Neural crest cell (in vitro differentiated cells): ENCODE measurements at regions not wholly inside any gene's neighbourhood (a gene's known extent, or its start where the extent isn't known, plus 50 kb on each side); places are given as distances from the start of the nearest gene placed in this dataset.

Experiments used
- DNase-seq: peaks from one replicate; pipeline ENCODE4 v3.0.0; 2021; ENCODE audit warnings: low read depth, mixed read lengths, low spot score
- H3K27ac Mint-ChIP-seq: one replicate; pipeline ENCODE4 v1.8.0; 2021; ENCODE audit warnings: mild to moderate bottlenecking, mixed read lengths; ENCODE audit not compliant: unreplicated experiment
- H3K27me3 Mint-ChIP-seq: 2 replicates; pipeline ENCODE4 v1.8.0; 2021; ENCODE audit warnings: low read depth, mild to moderate bottlenecking, mixed read lengths
- H3K36me3 Mint-ChIP-seq: 2 replicates; pipeline ENCODE4 v1.8.0; 2021; ENCODE audit warnings: low read depth, mild to moderate bottlenecking, mixed read lengths
- H3K4me1 Mint-ChIP-seq: 2 replicates; pipeline ENCODE4 v1.8.0; 2021; ENCODE audit warnings: mixed read lengths
- H3K4me3 Mint-ChIP-seq: one replicate; pipeline ENCODE4 v1.8.0; 2021; ENCODE audit warnings: mild to moderate bottlenecking, mixed read lengths
- H3K9me3 Mint-ChIP-seq: 2 replicates; pipeline ENCODE4 v1.8.0; 2021; ENCODE audit warnings: mixed read lengths
- TF ChIP-seq, protein P1 (sequence below): fragments of 200-600 bp; sonication (generic); conservative IDR thresholded peaks from 2 replicates; pipeline ENCODE4 v1.5.0; 2021; ENCODE audit warnings: antibody characterized with exemption, mild to moderate bottlenecking

DNA sequence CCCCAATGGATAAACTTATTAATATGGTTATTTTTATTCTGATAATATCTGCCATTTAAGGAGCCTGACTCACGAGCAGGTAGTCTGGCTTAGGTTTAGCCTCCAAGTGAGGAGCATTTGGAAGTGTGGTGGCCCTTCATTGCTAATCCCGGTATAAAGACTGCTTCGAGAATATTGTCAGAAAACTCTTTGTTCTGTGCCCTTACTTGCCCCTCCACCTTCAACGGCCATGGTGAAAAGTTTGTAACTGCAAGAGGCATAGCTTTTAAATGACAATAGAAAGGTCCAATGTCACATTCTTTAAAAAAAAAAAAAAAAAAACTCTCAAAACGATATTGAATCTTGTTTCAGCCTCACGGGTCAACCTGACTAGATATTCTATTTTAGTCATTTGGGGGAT, 157.4 kb upstream of the PROX1 start:
- Mint-ChIP-seq H3K9me3 (peaks cover 9% of the 10 kb centered on the region), H3K27me3 (no peaks in the 10 kb centered on the region), H3K36me3 (no peaks in the 10 kb centered on the region), H3K4me1 (peaks cover 17% of the 10 kb centered on the region), H3K4me3 (no peak overlapping the region), H3K27ac (no peak overlapping the region)
- no peak for DNase-seq
- TF ChIP-seq, protein P1, sequence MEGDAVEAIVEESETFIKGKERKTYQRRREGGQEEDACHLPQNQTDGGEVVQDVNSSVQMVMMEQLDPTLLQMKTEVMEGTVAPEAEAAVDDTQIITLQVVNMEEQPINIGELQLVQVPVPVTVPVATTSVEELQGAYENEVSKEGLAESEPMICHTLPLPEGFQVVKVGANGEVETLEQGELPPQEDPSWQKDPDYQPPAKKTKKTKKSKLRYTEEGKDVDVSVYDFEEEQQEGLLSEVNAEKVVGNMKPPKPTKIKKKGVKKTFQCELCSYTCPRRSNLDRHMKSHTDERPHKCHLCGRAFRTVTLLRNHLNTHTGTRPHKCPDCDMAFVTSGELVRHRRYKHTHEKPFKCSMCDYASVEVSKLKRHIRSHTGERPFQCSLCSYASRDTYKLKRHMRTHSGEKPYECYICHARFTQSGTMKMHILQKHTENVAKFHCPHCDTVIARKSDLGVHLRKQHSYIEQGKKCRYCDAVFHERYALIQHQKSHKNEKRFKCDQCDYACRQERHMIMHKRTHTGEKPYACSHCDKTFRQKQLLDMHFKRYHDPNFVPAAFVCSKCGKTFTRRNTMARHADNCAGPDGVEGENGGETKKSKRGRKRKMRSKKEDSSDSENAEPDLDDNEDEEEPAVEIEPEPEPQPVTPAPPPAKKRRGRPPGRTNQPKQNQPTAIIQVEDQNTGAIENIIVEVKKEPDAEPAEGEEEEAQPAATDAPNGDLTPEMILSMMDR = no peak

DNA sequence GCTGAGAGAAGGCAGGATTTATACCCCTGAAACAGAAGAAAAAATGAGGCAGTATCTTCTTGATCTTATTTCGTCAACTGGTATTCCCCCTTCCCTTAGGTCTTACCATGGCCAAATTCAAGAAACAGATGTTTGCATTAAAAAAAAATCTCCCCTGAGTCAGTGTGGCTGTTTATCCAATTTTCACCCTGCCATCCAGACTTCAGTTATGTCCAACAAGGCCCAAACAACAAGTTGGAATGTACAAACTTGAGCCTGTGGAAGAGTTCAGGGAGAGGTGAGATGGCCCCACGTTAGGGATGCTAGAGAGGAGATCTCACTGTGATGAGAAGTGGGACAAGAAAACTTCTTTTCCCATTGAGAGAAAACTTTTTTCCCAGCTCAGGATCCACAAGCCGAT, 147.2 kb upstream of the PROX1 start:
- H3K9me3 Mint-ChIP-seq = peaks cover 3% of the 10 kb centered on the region
- no peaks in the 10 kb centered on the region for H3K4me1 Mint-ChIP-seq
- H3K27me3 Mint-ChIP-seq = no peaks in the 10 kb centered on the region
- DNase-seq = no peak
- TF ChIP-seq, protein P1 = no peak
- H3K36me3 Mint-ChIP-seq = no peaks in the 10 kb centered on the region
- no peak overlapping the region for H3K27ac Mint-ChIP-seq
- H3K4me3 Mint-ChIP-seq = no peak overlapping the region

DNA sequence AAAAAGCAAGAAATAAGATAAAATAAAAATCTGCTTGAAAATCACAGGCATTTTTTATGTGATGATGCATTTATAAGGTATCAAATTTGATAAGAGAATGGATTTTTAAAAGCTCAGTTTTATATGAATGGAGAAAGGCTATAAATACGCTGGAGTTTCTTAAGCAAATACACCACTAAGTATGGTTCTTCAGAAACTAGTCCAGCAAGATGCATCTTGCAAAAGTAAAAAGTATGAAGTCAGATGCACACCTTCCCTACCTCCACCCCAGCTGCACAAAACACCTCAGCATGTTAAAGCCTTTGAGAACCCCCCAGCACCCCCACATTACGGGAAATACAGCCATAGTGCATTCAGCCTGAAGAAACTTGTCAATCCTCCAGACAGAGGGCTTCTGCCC, 143.1 kb upstream of the PROX1 start:
- H3K36me3 Mint-ChIP-seq = no peaks in the 10 kb centered on the region
- H3K27ac Mint-ChIP-seq = no peak overlapping the region
- TF ChIP-seq, protein P1 = no peak
- H3K9me3 Mint-ChIP-seq = no peaks in the 10 kb centered on the region
- no peak overlapping the region for H3K4me3 Mint-ChIP-seq
- no peaks in the 10 kb centered on the region for H3K27me3 Mint-ChIP-seq
- no peak for DNase-seq
- H3K4me1 Mint-ChIP-seq = no peaks in the 10 kb centered on the region

DNA sequence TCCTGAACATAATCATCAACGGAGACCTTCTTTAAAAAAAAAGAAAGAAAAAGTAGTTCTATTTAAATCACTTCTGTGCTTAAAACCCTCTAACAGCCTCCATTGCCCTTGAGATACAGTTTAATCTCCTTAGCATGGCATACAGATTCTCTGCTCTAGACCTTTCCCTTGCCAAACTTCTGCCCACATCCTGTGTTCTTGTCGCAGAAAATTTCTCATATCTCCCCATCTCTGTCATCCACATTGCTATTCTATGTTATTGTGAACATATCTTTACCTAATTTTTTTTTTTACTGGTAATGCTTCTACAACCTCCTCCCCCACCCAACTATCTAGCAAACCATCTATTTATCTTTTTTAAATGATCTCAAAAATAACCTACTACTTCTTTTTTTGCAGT, 135.7 kb upstream of the PROX1 start:
- Mint-ChIP-seq H3K9me3 (no peaks in the 10 kb centered on the region), H3K27me3 (peaks cover 2% of the 10 kb centered on the region), H3K27ac (no peak overlapping the region), H3K4me1 (no peaks in the 10 kb centered on the region), H3K36me3 (no peaks in the 10 kb centered on the region), H3K4me3 (no peak overlapping the region)
- TF ChIP-seq, protein P1 = no peak
- no peak for DNase-seq

DNA sequence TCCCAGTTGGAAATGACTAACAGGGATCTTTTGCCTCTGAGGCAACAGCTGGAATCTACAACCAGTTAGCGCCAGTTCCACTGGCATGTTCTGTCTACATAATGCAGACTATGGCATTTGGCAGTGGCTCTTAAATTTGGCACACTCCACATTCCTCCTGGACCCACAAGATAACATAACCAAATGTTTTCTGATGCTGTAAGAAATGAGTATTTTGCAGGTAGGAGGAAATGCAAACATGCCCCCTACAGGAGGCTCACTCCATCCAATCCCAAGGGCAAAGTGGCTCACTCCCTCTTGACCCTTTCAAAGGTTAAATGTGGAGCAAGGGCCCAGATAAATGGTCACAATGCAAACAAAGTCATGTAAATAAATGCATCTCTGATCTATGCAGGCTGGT, 129.2 kb upstream of the PROX1 start:
- H3K27ac Mint-ChIP-seq = no peak overlapping the region
- H3K27me3 Mint-ChIP-seq = peaks cover 2% of the 10 kb centered on the region
- H3K4me1 Mint-ChIP-seq = no peaks in the 10 kb centered on the region
- H3K4me3 Mint-ChIP-seq = no peak overlapping the region
- H3K36me3 Mint-ChIP-seq = no peaks in the 10 kb centered on the region
- no peaks in the 10 kb centered on the region for H3K9me3 Mint-ChIP-seq
- DNase-seq = no peak
- TF ChIP-seq, protein P1 = no peak

DNA sequence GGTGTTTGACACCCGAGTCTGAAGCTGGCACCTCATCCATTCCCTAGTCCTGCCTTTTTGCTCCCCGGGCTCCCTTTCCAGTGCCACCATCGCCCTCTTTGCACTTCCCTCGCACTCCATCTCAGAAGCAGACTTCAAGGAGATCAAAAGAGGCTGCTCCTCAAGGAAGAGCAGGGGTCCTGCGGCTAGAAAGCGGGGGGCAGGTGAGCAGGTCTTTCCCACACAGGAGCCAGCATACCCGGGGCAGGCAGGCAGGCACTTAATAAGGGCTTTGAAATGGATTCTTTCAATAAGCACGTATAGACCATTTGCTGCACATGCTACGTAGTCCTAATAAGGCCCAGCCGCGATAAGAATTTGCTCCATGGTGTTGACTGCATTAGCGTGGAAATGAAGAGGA, 125.9 kb upstream of the PROX1 start:
- Mint-ChIP-seq H3K36me3 (no peaks in the 10 kb centered on the region), H3K4me1 (no peaks in the 10 kb centered on the region), H3K27ac (no peak overlapping the region), H3K27me3 (no peaks in the 10 kb centered on the region), H3K9me3 (no peaks in the 10 kb centered on the region), H3K4me3 (no peak overlapping the region)
- no peak for DNase-seq
- TF ChIP-seq, protein P1 = no peak
